H9 (cell line): ENCODE measurements at regions not wholly inside any gene's neighbourhood (a gene's known extent, or its start where the extent isn't known, plus 50 kb on each side); places are given as distances from the start of the nearest gene placed in this dataset.
"Not testable (repeated sequence)": the region's sequence is repeated elsewhere in the genome, so short reads cannot be mapped to it uniquely, and the experiment has no call there.

Experiments used
- DNase-seq: peaks from one replicate; pipeline ENCODE4 v3.0.0-alpha.2; 2017
- H2AFZ ChIP-seq: one replicate; pipeline ENCODE4 v1.6.1; 2013; ENCODE audit warnings: mild to moderate bottlenecking, low read length, control low read depth, moderate library complexity
- H2AK5ac ChIP-seq: 2 replicates; pipeline ENCODE4 v1.6.1; 2013; ENCODE audit warnings: low read length, control low read depth, mixed read lengths; ENCODE audit not compliant: insufficient read length
- H2BK120ac ChIP-seq: one replicate; pipeline ENCODE4 v1.6.1; 2013; ENCODE audit warnings: low read depth, mild to moderate bottlenecking, low read length, control low read depth, inconsistent platforms; ENCODE audit not compliant: poor library complexity, severe bottlenecking
- H2BK12ac ChIP-seq: 2 replicates; pipeline ENCODE4 v1.6.1; 2013; ENCODE audit warnings: low read length, control low read depth, mixed read lengths, low read depth; ENCODE audit not compliant: insufficient read length
- H2BK15ac ChIP-seq: 2 replicates; pipeline ENCODE4 v1.6.1; 2013; ENCODE audit warnings: low read depth, low read length, control low read depth
- H2BK20ac ChIP-seq: one replicate; pipeline ENCODE4 v1.6.1; 2013; ENCODE audit warnings: low read depth, mild to moderate bottlenecking, low read length, control low read depth, inconsistent platforms; ENCODE audit not compliant: poor library complexity, severe bottlenecking
- H2BK5ac ChIP-seq: 2 replicates; pipeline ENCODE4 v1.6.1; 2013; ENCODE audit warnings: low read length, control low read depth, mixed read lengths; ENCODE audit not compliant: insufficient read length
- H3K14ac ChIP-seq: 2 replicates; pipeline ENCODE4 v1.6.1; 2013; ENCODE audit warnings: low read length, control low read depth; ENCODE audit not compliant: insufficient read depth
- H3K18ac ChIP-seq: 2 replicates; pipeline ENCODE4 v1.6.1; 2013; ENCODE audit warnings: low read depth, mild to moderate bottlenecking, mixed read lengths, low read length, control low read depth; ENCODE audit not compliant: insufficient read length
- H3K23ac ChIP-seq: 2 replicates; pipeline ENCODE4 v1.6.1; 2013; ENCODE audit warnings: low read length, control low read depth, mixed read lengths, low read depth; ENCODE audit not compliant: insufficient read length
- H3K23me2 ChIP-seq: 2 replicates; pipeline ENCODE4 v1.6.1; 2013; ENCODE audit warnings: low read depth, mild to moderate bottlenecking, mixed read lengths, low read length, control low read depth; ENCODE audit not compliant: insufficient read length, poor library complexity, severe bottlenecking
- H3K27ac ChIP-seq: 2 replicates; pipeline ENCODE4 v1.5.1; 2013; ENCODE audit warnings: low read length, control low read depth, mixed read lengths, low read depth; ENCODE audit not compliant: insufficient read length
- H3K27me3 ChIP-seq: 2 replicates; pipeline ENCODE4 v1.6.1; 2013; ENCODE audit warnings: low read length, control low read depth, inconsistent platforms; ENCODE audit not compliant: insufficient read depth
- H3K4ac ChIP-seq: 2 replicates; pipeline ENCODE4 v1.6.1; 2013; ENCODE audit warnings: low read depth, mild to moderate bottlenecking, control low read depth, inconsistent platforms, low read length, moderate library complexity
- H3K4me1 ChIP-seq: 2 replicates; pipeline ENCODE4 v1.6.1; 2013; ENCODE audit warnings: low read length, control low read depth, inconsistent platforms; ENCODE audit not compliant: insufficient read depth
- H3K4me2 ChIP-seq: 2 replicates; pipeline ENCODE4 v1.6.1; 2013; ENCODE audit warnings: low read length, control low read depth, mixed read lengths; ENCODE audit not compliant: insufficient read length, insufficient read depth
- H3K56ac ChIP-seq: 2 replicates; pipeline ENCODE4 v1.6.1; 2013; ENCODE audit warnings: low read depth, mild to moderate bottlenecking, mixed read lengths, low read length, control low read depth; ENCODE audit not compliant: insufficient read length
- H3K79me1 ChIP-seq: 2 replicates; pipeline ENCODE4 v1.6.1; 2013; ENCODE audit warnings: low read depth, mild to moderate bottlenecking, moderate library complexity, low read length, control low read depth, inconsistent platforms; ENCODE audit not compliant: insufficient read depth, poor library complexity, severe bottlenecking
- H3K79me2 ChIP-seq: 2 replicates; pipeline ENCODE4 v1.6.1; 2013; ENCODE audit warnings: low read length, control low read depth, inconsistent platforms; ENCODE audit not compliant: insufficient read depth
- H3K9ac ChIP-seq: 2 replicates; pipeline ENCODE4 v1.6.1; 2013; ENCODE audit warnings: low read length, control low read depth, mixed read lengths; ENCODE audit not compliant: insufficient read length; ENCODE audit errors: extremely low read depth
- H3K9me3 ChIP-seq: one replicate; pipeline ENCODE4 v1.6.1; 2013; ENCODE audit warnings: low read depth, low read length, inconsistent platforms; ENCODE audit not compliant: control insufficient read depth
- H3T11ph ChIP-seq: one replicate; pipeline ENCODE4 v1.6.1; 2013; ENCODE audit warnings: mild to moderate bottlenecking, low read length, control low read depth, inconsistent platforms
- H4K20me1 ChIP-seq: one replicate; pipeline ENCODE4 v1.6.1; 2013; ENCODE audit not compliant: control insufficient read depth, insufficient read length, insufficient read depth
- H4K5ac ChIP-seq: 2 replicates; pipeline ENCODE4 v1.6.1; 2013; ENCODE audit warnings: low read depth, mild to moderate bottlenecking, mixed read lengths, low read length, control low read depth; ENCODE audit not compliant: insufficient read length
- H4K8ac ChIP-seq: replicated peaks from 2 replicates; pipeline ENCODE4 v1.6.1; 2013; ENCODE audit warnings: low read length, control low read depth, mixed read lengths, low read depth; ENCODE audit not compliant: insufficient read length
- H4K91ac ChIP-seq: 2 replicates; pipeline ENCODE4 v1.6.1; 2013; ENCODE audit warnings: low read depth, mild to moderate bottlenecking, moderate library complexity, mixed read lengths, low read length, control low read depth; ENCODE audit not compliant: insufficient read length
- H3K27ac Mint-ChIP-seq, 3 experiments: 2 replicates in 2 of 3; 3 replicates in 1 of 3; pipeline ENCODE4 v1.8.0; 2020 to 2021; ENCODE audit warnings: mixed read lengths in 3 of 3, mild to moderate bottlenecking in 1 of 3, moderate library complexity in 1 of 3
- H3K27me3 Mint-ChIP-seq: 2 replicates; pipeline ENCODE4 v1.8.0; 2021; ENCODE audit warnings: low read depth, mild to moderate bottlenecking, moderate library complexity, mixed read lengths
- H3K36me3 Mint-ChIP-seq, 3 experiments: 2 replicates in 2 of 3; 3 replicates in 1 of 3; pipeline ENCODE4 v1.8.0; 2020 to 2021; ENCODE audit warnings: low read depth in 3 of 3, mixed read lengths in 3 of 3; ENCODE audit not compliant: insufficient read depth in 1 of 3
- H3K4me1 Mint-ChIP-seq, 2 experiments: 2 replicates each; pipeline ENCODE4 v1.8.0; 2020; ENCODE audit warnings: mixed read lengths in 2 of 2
- H3K4me3 Mint-ChIP-seq, 2 experiments: 2 replicates in 1 of 2; 3 replicates in 1 of 2; pipeline ENCODE4 v1.8.0; 2020 to 2021; ENCODE audit warnings: mild to moderate bottlenecking in 2 of 2, mixed read lengths in 2 of 2, moderate library complexity in 1 of 2
- H3K9me3 Mint-ChIP-seq, 2 experiments: 2 replicates in 1 of 2; 3 replicates in 1 of 2; pipeline ENCODE4 v1.8.0; 2020; ENCODE audit warnings: mild to moderate bottlenecking in 2 of 2, mixed read lengths in 2 of 2, moderate library complexity in 1 of 2
- WGBS: extraction: QIAGEN DNeasy Blood & Tissue Kit; methylation state at CpG from one replicate; pipeline ENCODE4 v1.1.7; 2013; ENCODE audit warnings: missing lambda C conversion rate, low lambda C conversion rate, mixed read lengths; ENCODE audit not compliant: insufficient read length; ENCODE audit errors: extremely low coverage; 5-methylcytosine and 5-hydroxymethylcytosine counted together
- TF ChIP-seq, protein P1 (sequence below): fragments of 200-600 bp; sonication (generic); conservative IDR thresholded peaks from 3 replicates; pipeline ENCODE4 v1.8.0; 2021; ENCODE audit warnings: antibody characterized with exemption, mild to moderate bottlenecking

DNA sequence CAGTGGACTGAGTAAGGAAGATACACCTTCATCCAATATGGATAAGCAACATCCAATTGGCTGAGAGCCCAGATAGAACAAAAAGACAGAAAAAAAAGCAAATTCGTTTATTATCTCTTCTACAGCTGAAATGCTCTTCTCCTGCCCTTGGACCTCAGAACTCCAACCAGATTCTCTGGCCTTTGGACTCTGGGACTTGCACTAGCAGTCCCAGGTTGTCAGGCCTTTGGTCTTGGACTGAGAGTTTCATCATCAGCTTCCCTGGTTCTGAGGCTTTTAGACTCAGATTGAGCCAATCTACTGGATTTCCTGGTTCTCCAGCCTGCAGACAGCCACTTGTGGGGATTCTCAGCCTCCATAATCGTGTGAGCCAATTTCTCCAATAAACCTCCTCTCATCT is 926.8 kb downstream of the PLA2G4A start:
- TF ChIP-seq, protein P1, sequence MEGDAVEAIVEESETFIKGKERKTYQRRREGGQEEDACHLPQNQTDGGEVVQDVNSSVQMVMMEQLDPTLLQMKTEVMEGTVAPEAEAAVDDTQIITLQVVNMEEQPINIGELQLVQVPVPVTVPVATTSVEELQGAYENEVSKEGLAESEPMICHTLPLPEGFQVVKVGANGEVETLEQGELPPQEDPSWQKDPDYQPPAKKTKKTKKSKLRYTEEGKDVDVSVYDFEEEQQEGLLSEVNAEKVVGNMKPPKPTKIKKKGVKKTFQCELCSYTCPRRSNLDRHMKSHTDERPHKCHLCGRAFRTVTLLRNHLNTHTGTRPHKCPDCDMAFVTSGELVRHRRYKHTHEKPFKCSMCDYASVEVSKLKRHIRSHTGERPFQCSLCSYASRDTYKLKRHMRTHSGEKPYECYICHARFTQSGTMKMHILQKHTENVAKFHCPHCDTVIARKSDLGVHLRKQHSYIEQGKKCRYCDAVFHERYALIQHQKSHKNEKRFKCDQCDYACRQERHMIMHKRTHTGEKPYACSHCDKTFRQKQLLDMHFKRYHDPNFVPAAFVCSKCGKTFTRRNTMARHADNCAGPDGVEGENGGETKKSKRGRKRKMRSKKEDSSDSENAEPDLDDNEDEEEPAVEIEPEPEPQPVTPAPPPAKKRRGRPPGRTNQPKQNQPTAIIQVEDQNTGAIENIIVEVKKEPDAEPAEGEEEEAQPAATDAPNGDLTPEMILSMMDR = no peak
- H3K79me2 ChIP-seq = no peaks in the 10 kb centered on the region
- H3K9me3 ChIP-seq = no peaks in the 10 kb centered on the region
- no peaks in the 10 kb centered on the region for H3K27me3 ChIP-seq
- Mint-ChIP-seq H3K27ac (no peak overlapping the region; a peak in 1 of 7 replicates), H3K4me1 (peaks cover 0 to 9% of the 10 kb centered on the region in 2 experiments; a peak in 2 of 4 replicates), H3K4me3 (no peak overlapping the region), H3K9me3 (peaks cover 4 to 6% of the 10 kb centered on the region in 2 experiments; a peak in 4 of 5 replicates), H3K27me3 (no peaks in the 10 kb centered on the region), H3K36me3 (peaks cover 0 to 3% (median 3%) of the 10 kb centered on the region in 3 experiments; a peak in 2 of 7 replicates)
- H2BK15ac ChIP-seq = no peak overlapping the region
- no peak overlapping the region for H3T11ph ChIP-seq
- no peak overlapping the region for H2BK5ac ChIP-seq
- H2BK120ac ChIP-seq = no peak overlapping the region
- no peak overlapping the region for H3K23ac ChIP-seq
- H3K79me1 ChIP-seq = no peaks in the 10 kb centered on the region
- no peaks in the 10 kb centered on the region for H4K20me1 ChIP-seq
- no peak overlapping the region for H2AFZ ChIP-seq
- H3K4me1 ChIP-seq = no peaks in the 10 kb centered on the region
- no peak for DNase-seq
- no peak overlapping the region for H3K14ac ChIP-seq
- H2AK5ac ChIP-seq = no peak overlapping the region
- H2BK12ac ChIP-seq = no peak overlapping the region
- H2BK20ac ChIP-seq = no peak overlapping the region
- no peaks in the 10 kb centered on the region for H3K23me2 ChIP-seq
- WGBS = no CpG with 5 or more reads among the region's 2 CpGs
- no peak overlapping the region for H3K27ac ChIP-seq
- H3K56ac ChIP-seq = no peak overlapping the region
- no peak overlapping the region for H4K8ac ChIP-seq
- H3K18ac ChIP-seq = no peak overlapping the region
- no peak overlapping the region for H3K9ac ChIP-seq
- no peak overlapping the region for H3K4me2 ChIP-seq
- no peak overlapping the region for H3K4ac ChIP-seq
- no peak overlapping the region for H4K5ac ChIP-seq
- no peak overlapping the region for H4K91ac ChIP-seq

DNA sequence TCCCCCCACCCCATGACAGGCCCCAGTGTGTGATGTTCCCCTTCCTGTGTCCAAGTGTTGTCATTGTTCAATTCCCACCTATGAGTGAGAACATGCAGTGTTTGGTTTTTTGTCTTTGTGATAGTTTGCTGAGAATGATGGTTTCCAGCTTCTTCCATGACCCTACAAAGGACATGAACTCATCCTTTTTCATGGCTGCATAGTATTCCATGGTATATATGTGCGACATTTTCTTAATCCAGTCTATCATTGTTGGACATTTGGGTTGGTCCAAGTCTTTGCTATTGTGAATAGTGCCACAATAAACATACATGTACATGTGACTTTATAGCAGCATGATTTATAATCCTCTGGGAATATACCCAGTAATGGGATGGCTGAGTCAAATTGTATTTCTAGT is 927.9 kb downstream of the PLA2G4A start:
- H3K14ac ChIP-seq, H3K4me1 Mint-ChIP-seq, H2AFZ ChIP-seq, H3K9me3 ChIP-seq, H4K20me1 ChIP-seq, H3K56ac ChIP-seq, H3K27me3 Mint-ChIP-seq, H3K79me2 ChIP-seq, H3K9ac ChIP-seq, H3K27ac Mint-ChIP-seq, H3K4me3 Mint-ChIP-seq, H2BK12ac ChIP-seq, H3K79me1 ChIP-seq, H4K5ac ChIP-seq, DNase-seq, H3K36me3 Mint-ChIP-seq, H2BK20ac ChIP-seq, H2AK5ac ChIP-seq, H4K91ac ChIP-seq, H4K8ac ChIP-seq, H3K4me2 ChIP-seq, H3K27ac ChIP-seq, H3K9me3 Mint-ChIP-seq, H3K23me2 ChIP-seq, H2BK5ac ChIP-seq, H3K27me3 ChIP-seq, H3T11ph ChIP-seq, H2BK120ac ChIP-seq, H3K4ac ChIP-seq, H3K4me1 ChIP-seq, H2BK15ac ChIP-seq, H3K18ac ChIP-seq, H3K23ac ChIP-seq: not testable (repeated sequence)
- no CpG with 5 or more reads among the region's 1 CpG for WGBS
